ENCODE measurements at regions not wholly inside any gene's neighbourhood (a gene's known extent, or its start where the extent isn't known, plus 50 kb on each side); places are given as distances from the start of the nearest gene placed in this dataset.
"Not testable (repeated sequence)": the region's sequence is repeated elsewhere in the genome, so short reads cannot be mapped to it uniquely, and the experiment has no call there.

GRCh38 chr1:146411923-146412322 lies 183.1 kb upstream of the NOTCH2NLA start:
- DNase-seq (ENCODE audit: low read depth): not testable (repeated sequence)

- DNase-seq (ENCODE audit: low read depth): not testable (repeated sequence)
These were observed 181.1 kb upstream of the NOTCH2NLA start for GRCh38 chr1:146409817-146410441.

- not testable (repeated sequence) for DNase-seq (ENCODE audit: low read depth)
These were observed 180.4 kb upstream of the NOTCH2NLA start for GRCh38 chr1:146409116-146409801.

- not testable (repeated sequence) for DNase-seq (ENCODE audit: low read depth)
These were observed 172.5 kb upstream of the NOTCH2NLA start for GRCh38 chr1:146401281-146401825.

- DNase-seq (ENCODE audit: low read depth): not testable (repeated sequence)
These were observed 171.6 kb upstream of the NOTCH2NLA start for GRCh38 chr1:146400173-146401121.

- DNase-seq (ENCODE audit: low read depth): not testable (repeated sequence)
These were observed 170.4 kb upstream of the NOTCH2NLA start for GRCh38 chr1:146399225-146399624.

- DNase-seq (ENCODE audit: low read depth): not testable (repeated sequence)
These were observed 168.0 kb upstream of the NOTCH2NLA start for GRCh38 chr1:146396801-146397200.

- not testable (repeated sequence) for DNase-seq (ENCODE audit: low read depth)
These were observed 167.4 kb upstream of the NOTCH2NLA start for GRCh38 chr1:146396242-146396641.

GRCh38 chr1:146393796-146394195 lies 165.0 kb upstream of the NOTCH2NLA start:
- DNase-seq (ENCODE audit: low read depth): not testable (repeated sequence)

- DNase-seq (ENCODE audit: low read depth): not testable (repeated sequence)
These were observed 164.3 kb upstream of the NOTCH2NLA start for GRCh38 chr1:146393154-146393553.

GRCh38 chr1:146389178-146389577 lies 160.4 kb upstream of the NOTCH2NLA start:
- DNase-seq (ENCODE audit: low read depth): not testable (repeated sequence)

GRCh38 chr1:146387750-146388469 lies 159.1 kb upstream of the NOTCH2NLA start:
- not testable (repeated sequence) for DNase-seq (ENCODE audit: low read depth)

GRCh38 chr1:146386851-146387749 lies 158.3 kb upstream of the NOTCH2NLA start:
- peak; percentile 47 for DNase-seq (ENCODE audit: low read depth)

GRCh38 chr1:146381196-146381595 lies 152.4 kb upstream of the NOTCH2NLA start:
- DNase-seq (ENCODE audit: low read depth): not testable (repeated sequence)

- peak; percentile 52 for DNase-seq (ENCODE audit: low read depth)
These were observed 148.1 kb upstream of the NOTCH2NLA start for GRCh38 chr1:146376708-146377496.

GRCh38 chr1:146376309-146376707 lies 147.5 kb upstream of the NOTCH2NLA start:
- DNase-seq (ENCODE audit: low read depth): peak; percentile 79

GRCh38 chr1:146375108-146375507 lies 146.3 kb upstream of the NOTCH2NLA start:
- DNase-seq (ENCODE audit: low read depth): not testable (repeated sequence)

GRCh38 chr1:146369940-146370339 lies 141.1 kb upstream of the NOTCH2NLA start:
- peak; percentile 11 for DNase-seq (ENCODE audit: low read depth)

GRCh38 chr1:146355373-146355772 lies 126.6 kb upstream of the NOTCH2NLA start:
- not testable (repeated sequence) for DNase-seq (ENCODE audit: low read depth)

Data from T-helper 22 cell (primary cell).